Activated CD8-positive, alpha-beta memory T cell treated with anti-CD3 and anti-CD28 coated beads, Interleukin-2, amount 10 ng/mL, durations not matched to agents 7 days and 5 days (primary cell): ENCODE measurements at regions not wholly inside any gene's neighbourhood (a gene's known extent, or its start where the extent isn't known, plus 50 kb on each side); places are given as distances from the start of the nearest gene placed in this dataset.

Experiments used
- ATAC-seq: fragments of 150-1000 bp; cut with Tn5 transposase; one replicate; pipeline ENCODE4 v1.10.0; 2021; ENCODE audit warnings: moderate library complexity
- CTCF ChIA-PET: fragments of 350-600 bp; sonication (Branson Sonifier 250); formaldehyde crosslinking; loops from one replicate; lab custom pipeline; 2021; ENCODE audit warnings: antibody characterized with exemption; lab: Charles Lee
- DNase-seq: peaks from one replicate; pipeline ENCODE4 v3.0.0-alpha.2; 2020
- H3K27ac Mint-ChIP-seq: one replicate; pipeline ENCODE4 v1.8.0; 2021; ENCODE audit warnings: mild to moderate bottlenecking, mixed read lengths
- H3K27me3 Mint-ChIP-seq: one replicate; pipeline ENCODE4 v1.8.0; 2021; ENCODE audit warnings: mixed read lengths
- H3K36me3 Mint-ChIP-seq: one replicate; pipeline ENCODE4 v1.8.0; 2021; ENCODE audit warnings: mild to moderate bottlenecking, mixed read lengths
- H3K4me1 Mint-ChIP-seq: one replicate; pipeline ENCODE4 v1.8.0; 2021; ENCODE audit warnings: mixed read lengths
- H3K4me3 Mint-ChIP-seq: one replicate; pipeline ENCODE4 v1.8.0; 2021; ENCODE audit warnings: mild to moderate bottlenecking, moderate library complexity, mixed read lengths
- H3K9me3 Mint-ChIP-seq: one replicate; pipeline ENCODE4 v1.8.0; 2022; ENCODE audit warnings: low read depth, mixed read lengths

DNA sequence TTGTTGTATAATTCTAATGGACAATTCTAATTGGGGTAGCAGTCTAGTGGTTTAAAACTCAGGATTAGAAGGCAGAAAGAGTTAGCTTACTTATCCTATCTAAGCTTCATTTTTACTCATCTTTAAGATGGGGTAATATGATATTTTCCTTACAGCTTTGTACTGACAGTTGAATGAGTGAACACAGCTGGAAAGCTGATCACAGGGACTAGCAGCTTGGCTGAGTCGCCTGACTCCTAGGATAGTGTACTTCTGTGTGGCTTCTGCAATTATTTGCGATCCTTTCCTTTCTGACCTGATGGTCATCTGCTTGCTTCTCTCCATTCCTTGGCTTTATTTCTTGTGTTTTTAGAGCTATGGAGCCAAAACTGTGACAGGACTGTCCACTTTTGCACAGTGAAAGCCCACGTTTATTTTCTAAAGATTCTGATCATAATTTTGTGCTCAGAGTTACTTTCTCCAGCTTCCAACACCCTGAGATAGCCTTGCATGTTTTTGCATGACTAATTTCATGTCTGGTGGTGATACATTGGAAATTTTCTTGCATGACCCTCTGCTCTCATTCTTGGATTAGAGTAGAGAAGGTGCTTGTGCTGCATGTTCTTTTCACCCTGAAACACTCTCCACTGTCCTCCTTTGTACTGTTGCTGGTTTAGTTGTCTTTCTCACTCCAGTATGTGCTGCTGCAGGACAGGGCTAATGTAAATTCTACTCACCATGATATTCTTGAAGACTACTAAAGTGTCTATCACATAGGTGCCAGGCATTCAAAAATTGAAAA lies 377.0 kb upstream of the ATP2B1 start:
- Mint-ChIP-seq H3K9me3 (no peaks in the 10 kb centered on the region), H3K4me1 (peaks cover 6% of the 10 kb centered on the region), H3K36me3 (no peaks in the 10 kb centered on the region), H3K27ac (no peak overlapping the region), H3K27me3 (no peaks in the 10 kb centered on the region), H3K4me3 (no peak overlapping the region)
- DNase-seq = no peak
- CTCF ChIA-PET = no interaction called here
- ATAC-seq = no peak

DNA sequence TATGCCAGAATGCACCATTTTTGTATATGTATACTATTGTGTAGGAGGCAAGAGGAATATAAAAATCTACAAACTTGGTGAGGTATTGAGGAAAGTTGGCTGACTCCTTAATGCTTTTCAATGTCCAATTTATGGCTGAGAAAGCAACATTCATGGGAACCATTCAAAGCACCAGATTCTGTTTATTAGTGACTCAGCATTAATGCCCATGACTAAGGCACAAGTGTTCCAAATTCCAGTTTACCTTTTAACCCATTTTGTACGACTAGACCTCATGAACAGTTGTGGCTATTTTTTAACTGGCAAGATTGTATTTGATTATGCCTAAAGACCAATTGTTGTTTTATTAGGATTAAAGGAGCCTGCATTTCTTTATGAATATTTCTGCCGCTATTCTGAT lies 375.4 kb upstream of the ATP2B1 start:
- DNase-seq (no peak), ATAC-seq (no peak)
- Mint-ChIP-seq H3K4me1 (peaks cover 4% of the 10 kb centered on the region), H3K27ac (no peak overlapping the region), H3K27me3 (no peaks in the 10 kb centered on the region), H3K36me3 (no peaks in the 10 kb centered on the region), H3K9me3 (no peaks in the 10 kb centered on the region), H3K4me3 (no peak overlapping the region)
- CTCF ChIA-PET = no interaction called here

DNA sequence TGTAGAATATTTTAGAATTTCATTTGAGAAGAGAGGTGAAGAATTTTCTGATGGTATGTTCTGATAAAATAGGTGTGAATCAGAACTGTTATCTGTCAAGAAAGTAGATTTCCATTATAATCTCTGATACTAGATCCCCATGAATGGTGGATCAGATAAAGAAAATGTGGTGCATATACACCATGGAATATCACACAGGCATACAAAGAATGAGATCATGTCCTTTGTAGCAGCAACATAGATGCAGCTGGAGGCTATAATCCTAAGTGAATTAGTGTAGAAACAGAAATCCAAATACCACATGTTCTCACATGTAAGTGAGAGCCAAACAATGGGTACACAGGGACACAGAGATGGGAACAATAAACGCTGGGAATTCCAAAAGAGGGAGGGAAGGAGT lies 372.0 kb upstream of the ATP2B1 start:
- CTCF ChIA-PET = no interaction called here
- H3K27me3 Mint-ChIP-seq = no peaks in the 10 kb centered on the region
- H3K4me3 Mint-ChIP-seq = no peak overlapping the region
- no peaks in the 10 kb centered on the region for H3K36me3 Mint-ChIP-seq
- DNase-seq = no peak
- no peak overlapping the region for H3K27ac Mint-ChIP-seq
- peaks cover 23% of the 10 kb centered on the region for H3K4me1 Mint-ChIP-seq
- no peak for ATAC-seq
- no peaks in the 10 kb centered on the region for H3K9me3 Mint-ChIP-seq

DNA sequence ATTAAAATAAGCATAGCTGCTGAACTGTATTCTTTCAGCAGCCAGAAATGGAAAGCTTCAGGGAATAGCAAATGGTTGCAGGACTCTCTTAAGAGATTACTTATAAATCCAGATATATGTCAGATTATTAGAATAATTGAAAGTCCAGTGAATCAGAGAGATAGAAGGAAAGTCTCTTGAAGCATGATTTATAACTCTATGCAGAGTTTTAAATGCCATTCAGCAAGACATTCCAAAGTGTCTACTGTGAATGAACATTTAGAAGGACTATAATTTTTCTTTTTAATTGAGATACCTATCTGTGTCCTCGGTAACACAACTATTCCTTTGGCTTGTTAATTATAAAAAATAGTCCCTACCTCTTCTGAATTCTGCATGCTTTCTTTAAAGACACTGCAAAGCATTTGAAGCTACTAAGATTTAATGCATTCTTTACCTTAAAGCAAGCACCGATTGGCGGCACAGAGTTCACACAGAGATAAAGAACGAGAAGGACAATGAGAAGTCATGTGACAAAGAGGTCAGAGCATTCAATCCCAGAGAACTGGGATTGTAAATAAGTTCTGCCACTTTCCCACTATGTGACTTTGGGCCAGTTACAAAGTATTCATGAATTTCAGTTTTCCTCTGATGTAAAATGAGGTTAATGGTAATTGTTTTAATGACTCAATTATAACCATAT lies 371.0 kb upstream of the ATP2B1 start:
- no peak for ATAC-seq
- CTCF ChIA-PET = interaction anchor here (1.1 kb wide), 1 partner anchor 23 kb away, joined by 3 read pairs; no protein-coding TSS in a partner anchor

DNA sequence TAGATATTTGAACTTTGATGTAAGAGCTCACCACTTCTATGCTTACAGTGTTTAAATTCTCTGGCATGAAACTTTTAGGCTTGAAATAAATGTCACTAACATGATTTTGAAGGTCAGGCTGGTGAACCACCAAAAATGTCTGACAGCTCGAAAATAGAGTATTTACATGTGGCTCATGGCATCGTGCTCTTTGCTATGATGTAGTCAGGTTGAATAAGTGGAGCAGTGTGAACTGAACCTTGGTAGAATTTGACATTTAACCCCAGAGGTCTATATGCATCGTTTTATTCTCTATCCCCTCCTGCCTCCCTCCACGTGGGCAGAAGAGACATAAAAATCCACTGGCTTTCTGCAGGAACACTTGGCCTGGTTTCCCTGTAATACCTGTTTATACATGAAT lies 369.7 kb upstream of the ATP2B1 start:
- H3K36me3 Mint-ChIP-seq = no peaks in the 10 kb centered on the region
- CTCF ChIA-PET = interaction anchor here (1.0 to 1.1 kb wide), 2 partner anchors 24 to 58 kb away, joined by 3 read pairs; no protein-coding TSS in a partner anchor
- peaks cover 24% of the 10 kb centered on the region for H3K4me1 Mint-ChIP-seq
- ATAC-seq = no peak
- H3K27ac Mint-ChIP-seq = no peak overlapping the region
- no peak overlapping the region for H3K4me3 Mint-ChIP-seq
- H3K27me3 Mint-ChIP-seq = peaks cover 2% of the 10 kb centered on the region
- no peak for DNase-seq
- H3K9me3 Mint-ChIP-seq = no peaks in the 10 kb centered on the region

More for the DNA sequence above, 371.0 kb upstream of the ATP2B1 start:
- no peaks in the 10 kb centered on the region for H3K27me3 Mint-ChIP-seq
- no peak for DNase-seq
- H3K4me3 Mint-ChIP-seq = no peak overlapping the region
- H3K36me3 Mint-ChIP-seq = no peaks in the 10 kb centered on the region
- peaks cover 24% of the 10 kb centered on the region for H3K4me1 Mint-ChIP-seq
- H3K27ac Mint-ChIP-seq = no peak overlapping the region
- no peaks in the 10 kb centered on the region for H3K9me3 Mint-ChIP-seq

DNA sequence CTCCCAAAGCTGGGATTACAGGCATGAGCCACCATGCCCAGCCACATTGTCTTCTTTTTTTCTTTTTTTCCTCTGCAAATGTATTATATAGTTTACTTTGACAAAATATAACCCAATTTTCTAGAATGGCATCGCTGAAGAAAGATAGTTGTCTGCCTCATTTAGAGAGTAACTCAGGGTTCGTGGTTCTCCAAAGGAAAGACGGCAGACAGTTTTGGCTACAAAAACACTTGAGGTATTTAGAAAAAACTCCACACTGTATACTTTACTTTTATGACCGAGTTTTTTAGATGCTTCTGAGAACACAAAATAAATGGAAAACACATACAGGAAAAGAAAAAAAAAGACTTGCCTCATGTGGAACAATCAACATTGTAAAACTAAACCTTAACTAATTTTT lies 369.1 kb upstream of the ATP2B1 start:
- Mint-ChIP-seq H3K27ac (no peak overlapping the region), H3K27me3 (peaks cover 3% of the 10 kb centered on the region), H3K36me3 (no peaks in the 10 kb centered on the region), H3K4me3 (no peak overlapping the region), H3K4me1 (peaks cover 24% of the 10 kb centered on the region), H3K9me3 (no peaks in the 10 kb centered on the region)
- ATAC-seq = no peak
- DNase-seq = no peak
- CTCF ChIA-PET = interaction anchor here (1.0 to 1.2 kb wide), 2 partner anchors 29 to 57 kb away, joined by 3 to 5 read pairs; no protein-coding TSS in a partner anchor

DNA sequence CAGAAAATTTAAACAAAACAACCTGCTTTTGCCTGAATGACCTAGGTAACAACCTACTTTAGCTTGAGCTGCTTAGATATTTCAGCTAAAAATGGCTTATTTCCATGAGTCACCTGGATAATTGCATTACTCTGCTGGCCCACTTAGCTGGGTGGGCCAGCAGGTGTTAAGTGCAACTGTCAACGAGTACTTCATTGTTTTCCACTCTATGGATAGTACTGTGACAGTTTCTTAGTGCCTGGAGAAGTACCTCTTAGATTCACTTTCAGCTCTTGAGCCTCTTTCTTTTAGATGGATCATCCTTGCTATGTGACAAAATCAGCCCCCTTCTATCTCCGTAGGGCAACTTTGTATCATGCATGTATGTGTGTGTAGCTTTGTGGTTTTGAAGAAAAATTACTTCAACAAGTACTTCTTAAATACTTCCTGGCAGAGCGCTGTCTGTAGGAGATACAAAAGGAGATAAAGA lies 368.2 kb upstream of the ATP2B1 start:
- Mint-ChIP-seq H3K27ac (no peak overlapping the region), H3K27me3 (peaks cover 3% of the 10 kb centered on the region), H3K4me1 (peaks cover 24% of the 10 kb centered on the region), H3K36me3 (no peaks in the 10 kb centered on the region), H3K9me3 (no peaks in the 10 kb centered on the region), H3K4me3 (no peak overlapping the region)
- CTCF ChIA-PET = interaction anchor here (0.9 to 1.2 kb wide), 2 partner anchors 27 to 30 kb away, joined by 3 to 5 read pairs; no protein-coding TSS in a partner anchor
- DNase-seq (no peak), ATAC-seq (peak; percentile 36)

DNA sequence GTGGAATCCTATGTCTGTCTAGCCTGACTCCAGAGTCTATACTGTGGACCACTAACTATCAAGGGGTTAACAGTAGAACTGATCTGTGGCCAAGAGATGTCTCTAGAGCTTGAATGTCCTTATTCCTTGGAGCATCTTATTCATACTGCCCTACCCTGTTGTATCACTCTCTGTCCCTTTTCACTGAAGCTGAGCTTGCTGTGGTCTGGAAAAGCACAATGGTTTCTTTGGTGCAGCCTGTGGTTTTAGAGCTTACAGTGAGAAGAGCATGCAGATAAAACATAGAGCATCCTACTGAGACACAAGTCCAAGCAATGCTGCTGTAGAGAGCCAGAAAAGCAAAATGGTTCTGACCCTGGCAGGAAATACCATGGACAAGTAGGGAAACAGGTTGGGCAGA lies 367.0 kb upstream of the ATP2B1 start:
- peaks cover 3% of the 10 kb centered on the region for H3K27me3 Mint-ChIP-seq
- H3K36me3 Mint-ChIP-seq = no peaks in the 10 kb centered on the region
- DNase-seq (peak; percentile 44), ATAC-seq (peak; percentile 23)
- no peak overlapping the region for H3K27ac Mint-ChIP-seq
- H3K4me1 Mint-ChIP-seq = peaks cover 24% of the 10 kb centered on the region
- no peak overlapping the region for H3K4me3 Mint-ChIP-seq
- H3K9me3 Mint-ChIP-seq = peaks cover under 1% of the 10 kb centered on the region
- CTCF ChIA-PET = no interaction called here

DNA sequence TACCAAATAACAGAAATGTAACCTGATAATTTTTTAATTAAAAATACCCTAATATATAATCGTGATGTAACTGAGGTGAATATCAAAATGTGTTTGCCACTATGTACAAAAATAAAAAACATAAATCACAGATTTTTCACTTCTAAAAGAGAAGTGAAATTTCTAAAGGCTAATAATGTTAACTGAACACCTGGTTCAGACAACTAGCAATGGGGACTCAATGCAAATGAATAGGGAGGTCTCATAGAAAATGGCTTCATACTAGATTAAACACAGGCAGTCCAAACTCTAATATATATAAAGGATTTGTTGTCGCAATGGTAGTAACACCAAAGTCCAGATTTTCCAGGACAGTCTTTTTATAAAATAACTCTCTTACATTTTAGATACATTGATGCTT lies 365.4 kb upstream of the ATP2B1 start:
- Mint-ChIP-seq H3K9me3 (peaks cover 2% of the 10 kb centered on the region), H3K36me3 (no peaks in the 10 kb centered on the region), H3K27me3 (peaks cover 7% of the 10 kb centered on the region), H3K4me1 (peaks cover 24% of the 10 kb centered on the region), H3K4me3 (no peak overlapping the region), H3K27ac (no peak overlapping the region)
- CTCF ChIA-PET = no interaction called here
- DNase-seq (no peak), ATAC-seq (no peak)

DNA sequence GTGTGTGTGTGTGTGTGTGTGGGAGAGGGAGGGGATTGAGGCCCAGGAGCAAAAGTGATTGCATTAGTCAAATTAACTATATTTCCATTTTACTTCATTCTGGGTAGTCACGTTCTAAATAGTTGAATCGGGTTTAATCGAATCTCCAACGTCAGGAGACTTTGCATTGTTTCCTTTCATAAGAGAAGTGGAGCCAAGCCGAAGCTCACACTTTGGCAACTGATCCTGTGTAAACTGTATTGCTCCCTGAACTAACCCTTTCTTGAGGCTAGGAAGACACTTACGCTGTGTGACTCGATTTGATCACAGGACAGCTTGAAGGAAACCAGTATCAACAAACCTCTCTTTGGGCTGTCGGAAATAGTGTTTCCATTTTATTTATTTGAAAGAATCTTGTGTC lies 363.4 kb upstream of the ATP2B1 start:
- Mint-ChIP-seq H3K4me1 (peaks cover 14% of the 10 kb centered on the region), H3K27me3 (peaks cover 7% of the 10 kb centered on the region), H3K27ac (no peak overlapping the region), H3K9me3 (peaks cover 6% of the 10 kb centered on the region), H3K36me3 (no peaks in the 10 kb centered on the region), H3K4me3 (no peak overlapping the region)
- no peak for DNase-seq
- no peak for ATAC-seq
- CTCF ChIA-PET = no interaction called here

DNA sequence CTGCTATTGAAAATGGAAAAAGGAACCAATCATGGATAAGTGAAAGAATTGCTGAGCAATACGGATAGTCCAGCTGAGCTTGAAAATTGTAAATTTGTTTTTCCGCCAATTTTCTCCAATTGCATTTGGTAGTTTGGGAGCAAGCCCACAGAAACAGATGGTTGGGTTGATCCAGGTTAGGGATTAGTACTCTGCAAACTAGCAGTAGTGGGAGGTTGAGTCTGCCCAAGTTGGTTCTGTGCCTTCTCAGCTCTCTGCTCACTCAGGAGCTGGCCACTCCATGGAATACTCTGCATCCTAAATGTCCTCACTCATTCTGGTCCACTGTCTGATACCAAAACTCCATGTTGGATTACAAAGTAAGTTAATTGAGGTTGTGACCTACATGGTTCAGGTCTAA lies 361.1 kb upstream of the ATP2B1 start:
- CTCF ChIA-PET = no interaction called here
- H3K27ac Mint-ChIP-seq = no peak overlapping the region
- ATAC-seq (no peak), DNase-seq (no peak)
- peaks cover 4% of the 10 kb centered on the region for H3K4me1 Mint-ChIP-seq
- no peaks in the 10 kb centered on the region for H3K36me3 Mint-ChIP-seq
- H3K27me3 Mint-ChIP-seq = peaks cover 7% of the 10 kb centered on the region
- H3K4me3 Mint-ChIP-seq = no peak overlapping the region
- peaks cover 6% of the 10 kb centered on the region for H3K9me3 Mint-ChIP-seq

DNA sequence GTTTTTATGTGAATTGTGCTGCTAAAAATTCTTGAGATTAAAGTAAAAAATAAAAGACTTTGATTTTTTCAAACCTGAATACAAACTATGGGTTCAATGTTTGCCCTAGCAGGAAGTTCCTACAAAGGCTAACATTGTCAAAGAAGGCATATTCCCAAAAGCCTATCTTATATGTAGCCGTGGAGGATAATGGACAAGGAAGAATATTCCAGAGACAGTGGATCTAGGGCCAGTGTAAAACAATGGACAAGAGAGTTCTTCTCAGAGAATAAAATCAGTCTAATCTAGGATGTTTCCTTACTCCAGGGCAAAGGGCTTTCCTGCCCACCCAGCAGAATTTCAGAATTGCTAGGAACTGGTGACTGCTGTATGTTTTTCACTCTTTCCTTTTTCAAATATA lies 359.2 kb upstream of the ATP2B1 start:
- ATAC-seq = no peak
- CTCF ChIA-PET = no interaction called here
- no peaks in the 10 kb centered on the region for H3K36me3 Mint-ChIP-seq

DNA sequence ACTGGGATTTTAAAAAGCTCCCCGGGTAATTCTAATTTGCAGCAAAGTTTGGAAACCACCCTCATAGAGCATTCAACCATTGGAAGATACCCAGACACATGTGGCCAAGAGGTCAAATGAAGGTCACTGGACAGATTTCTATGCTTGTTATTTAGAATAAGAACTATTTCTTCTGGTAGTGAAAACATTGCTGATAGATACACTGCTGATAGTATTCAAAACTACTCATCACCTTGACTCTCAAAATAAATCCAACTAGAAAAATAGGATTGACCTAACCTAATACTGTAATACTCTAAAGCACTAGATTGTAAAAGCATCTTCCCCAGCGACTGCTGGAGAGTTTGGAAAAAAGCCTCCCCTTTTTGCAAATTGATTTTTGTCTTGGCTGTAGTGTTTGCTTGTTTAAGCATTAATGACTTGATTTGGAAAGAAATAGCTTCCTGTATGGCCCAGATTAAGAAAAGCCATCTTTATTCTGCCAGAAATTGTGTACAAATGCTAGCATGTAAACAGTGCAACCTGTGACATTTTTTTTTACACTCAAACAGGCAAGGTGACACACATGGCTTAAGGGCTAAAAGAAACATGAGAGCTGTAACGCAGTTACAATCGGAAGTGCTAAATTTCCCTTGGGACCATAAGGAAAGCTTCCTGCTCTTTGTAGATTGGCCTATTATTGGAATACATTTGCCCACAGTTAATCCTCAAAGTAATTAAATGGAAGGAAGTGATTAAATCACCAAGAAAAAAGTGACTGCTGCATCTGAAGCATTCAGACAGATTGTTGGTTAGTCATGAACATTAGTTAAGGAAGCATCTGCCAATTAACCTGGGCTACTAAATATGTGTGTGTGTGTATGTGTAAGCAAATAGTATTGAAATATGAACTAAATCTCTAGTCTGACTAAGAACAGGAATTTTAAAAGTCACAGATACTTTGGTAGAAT lies 356.5 kb upstream of the ATP2B1 start:
- Mint-ChIP-seq H3K27me3 (no peaks in the 10 kb centered on the region), H3K4me1 (peaks cover 4% of the 10 kb centered on the region), H3K9me3 (peaks cover 4% of the 10 kb centered on the region), H3K4me3 (no peak overlapping the region), H3K36me3 (no peaks in the 10 kb centered on the region), H3K27ac (no peak overlapping the region)
- no peak for ATAC-seq
- DNase-seq = no peak
- CTCF ChIA-PET = no interaction called here

More for the DNA sequence above, 359.2 kb upstream of the ATP2B1 start:
- Mint-ChIP-seq H3K4me3 (no peak overlapping the region), H3K27ac (no peak overlapping the region), H3K27me3 (peaks cover 4% of the 10 kb centered on the region), H3K4me1 (peaks cover 4% of the 10 kb centered on the region), H3K9me3 (peaks cover 6% of the 10 kb centered on the region)
- DNase-seq = no peak
